SK-N-MC (cell line): ENCODE measurements at regions not wholly inside any gene's neighbourhood (a gene's known extent, or its start where the extent isn't known, plus 50 kb on each side); places are given as distances from the start of the nearest gene placed in this dataset.

Source experiments
- EZH2 ChIP-seq: fragments of 200-600 bp; sonication (generic); IDR thresholded peaks from one replicate; pipeline ENCODE4 v1.6.1; 2017; ENCODE audit warnings: antibody characterized with exemption
- FOXP2 ChIP-seq: optimal IDR thresholded peaks from 2 replicates; pipeline ENCODE3; 2011; ENCODE audit warnings: mild to moderate bottlenecking, moderate library complexity; ENCODE audit not compliant: insufficient read depth; ENCODE audit errors: extremely low read length, control extremely low read depth
- POLR2AphosphoS5 ChIP-seq: IDR thresholded peaks from 2 replicates; pipeline ENCODE4 v1.6.1; 2012; ENCODE audit warnings: mild to moderate bottlenecking, low read depth, low read length, borderline replicate concordance

DNA sequence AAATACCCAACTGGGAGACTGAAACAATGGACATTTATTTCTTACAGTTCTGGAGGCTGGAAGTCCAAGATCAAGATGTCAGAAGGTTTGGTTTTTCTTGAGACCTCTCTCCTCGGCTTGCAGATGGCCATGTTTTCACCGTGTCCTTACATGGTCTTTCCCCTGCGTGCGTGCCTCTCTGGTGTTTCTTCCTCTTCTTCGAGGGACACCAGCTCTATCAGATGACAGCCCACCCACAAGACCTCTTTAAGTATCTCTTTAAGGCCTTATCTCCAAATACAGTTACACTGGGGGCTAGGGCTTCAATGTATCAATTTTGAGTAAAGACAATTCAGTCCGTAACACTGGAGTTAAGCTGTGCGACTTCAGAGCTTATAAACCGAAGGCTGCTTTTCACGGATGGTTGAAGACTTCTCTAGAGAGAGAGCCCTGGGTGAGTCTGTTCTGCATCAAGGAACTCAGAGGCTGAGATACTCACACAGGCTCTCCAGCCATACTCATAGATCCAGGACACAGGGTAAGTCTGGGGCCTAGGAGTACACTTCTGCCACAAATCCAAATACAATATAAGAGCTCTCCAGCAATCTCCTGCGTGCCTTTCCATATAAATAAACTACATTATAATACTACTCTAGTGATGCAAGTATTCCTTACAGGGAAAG lies 339.9 kb upstream of the PKDCC start:
- TF ChIP-seq POLR2AphosphoS5: no peak
- TF ChIP-seq FOXP2: no peak
- no peak for TF ChIP-seq EZH2
